ENCODE measurements at regions not wholly inside any gene's neighbourhood (a gene's known extent, or its start where the extent isn't known, plus 50 kb on each side); places are given as distances from the start of the nearest gene placed in this dataset.

DNA sequence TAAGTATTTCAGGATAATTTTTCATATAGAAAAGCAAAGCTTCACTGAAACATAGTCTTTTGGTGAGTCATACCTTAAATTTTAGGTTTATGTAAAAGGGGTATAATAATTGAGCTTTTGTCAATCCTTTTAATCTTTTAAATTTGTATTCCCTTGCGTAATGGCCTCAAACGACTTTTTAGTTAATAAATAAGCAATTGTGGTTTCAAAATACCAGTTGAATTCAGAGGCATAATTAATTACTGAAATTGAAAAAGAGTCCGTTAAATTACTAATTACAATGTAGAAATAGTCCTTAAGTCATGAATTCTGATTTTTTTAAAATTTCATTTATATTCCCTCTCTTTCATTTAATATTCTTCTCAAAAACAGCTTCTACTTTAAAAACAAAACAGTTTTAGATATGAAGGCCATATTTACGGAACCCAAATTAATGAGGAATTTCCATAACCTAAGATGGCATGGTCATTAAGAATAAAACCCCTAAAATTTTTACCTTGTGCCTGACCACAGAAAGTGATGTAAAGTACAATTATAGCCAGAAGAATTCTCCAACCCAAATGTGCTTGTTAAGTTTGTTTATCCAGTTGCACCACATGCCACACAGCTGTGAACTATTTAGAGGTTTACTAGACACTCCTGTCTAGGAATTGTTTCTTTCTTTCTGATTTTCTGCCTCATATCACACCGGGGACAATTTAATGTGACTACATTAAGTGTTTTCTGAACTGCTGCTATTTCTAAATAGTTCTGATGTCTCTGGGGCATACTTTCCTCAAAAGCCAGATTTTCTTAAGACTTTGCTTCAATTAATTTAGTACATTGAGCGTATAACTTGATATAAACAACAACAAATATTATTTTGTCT lies 60.7 kb upstream of the ITGA4 start:
- Histone ChIP-seq H3K9ac (ENCODE audit: insufficient read length) (no peak overlapping the region), H3K4me3 (peak overlapping the region; percentile 11; the same call in 1 of the 2 replicates), H3K36me3 (ENCODE audit: insufficient read depth, low read length) (no peaks in the 10 kb centered on the region), H3K9me3 (ENCODE audit: low read depth, low read length) (no peaks in the 10 kb centered on the region), H3K27ac (peak overlapping the region; percentile 54)
- no peak for TF ChIP-seq EZH2 (IDR thresholded peaks at IDR 0.05)
- TF ChIP-seq POLR2AphosphoS5 (IDR thresholded peaks at IDR 0.05; ENCODE audit: borderline replicate concordance, low read depth, low read length) = no peak
- TF ChIP-seq FOXP2 (optimal IDR thresholded peaks at IDR 0.05; ENCODE audit: control extremely low read depth, extremely low read length, insufficient read depth) = no peak
- no peak for DNase-seq (ENCODE audit: low read depth, low spot score)

GRCh38 chr2:181397331-181397730 lies 59.9 kb upstream of the ITGA4 start:
- Histone ChIP-seq H3K9ac (ENCODE audit: insufficient read length) (no peak overlapping the region), H3K4me3 (no peak overlapping the region), H3K9me3 (ENCODE audit: low read depth, low read length) (no peaks in the 10 kb centered on the region), H3K36me3 (ENCODE audit: insufficient read depth, low read length) (no peaks in the 10 kb centered on the region), H3K27ac (no peak overlapping the region)
- DNase-seq (ENCODE audit: low read depth, low spot score) = no peak
- TF ChIP-seq FOXP2 (optimal IDR thresholded peaks at IDR 0.05; ENCODE audit: control extremely low read depth, extremely low read length, insufficient read depth) (no peak), EZH2 (IDR thresholded peaks at IDR 0.05) (no peak), POLR2AphosphoS5 (IDR thresholded peaks at IDR 0.05; ENCODE audit: borderline replicate concordance, low read depth, low read length) (no peak)

- Histone ChIP-seq H3K36me3 (ENCODE audit: insufficient read depth, low read length) (no peaks in the 10 kb centered on the region), H3K9ac (ENCODE audit: insufficient read length) (no peak overlapping the region), H3K4me3 (no peak overlapping the region), H3K9me3 (ENCODE audit: low read depth, low read length) (no peaks in the 10 kb centered on the region), H3K27ac (no peak overlapping the region)
- no peak for DNase-seq (ENCODE audit: low read depth, low spot score)
- TF ChIP-seq EZH2 (IDR thresholded peaks at IDR 0.05) = no peak
Measured at GRCh38 chr2:181398000-181398399, 59.2 kb upstream of the ITGA4 start.

DNA sequence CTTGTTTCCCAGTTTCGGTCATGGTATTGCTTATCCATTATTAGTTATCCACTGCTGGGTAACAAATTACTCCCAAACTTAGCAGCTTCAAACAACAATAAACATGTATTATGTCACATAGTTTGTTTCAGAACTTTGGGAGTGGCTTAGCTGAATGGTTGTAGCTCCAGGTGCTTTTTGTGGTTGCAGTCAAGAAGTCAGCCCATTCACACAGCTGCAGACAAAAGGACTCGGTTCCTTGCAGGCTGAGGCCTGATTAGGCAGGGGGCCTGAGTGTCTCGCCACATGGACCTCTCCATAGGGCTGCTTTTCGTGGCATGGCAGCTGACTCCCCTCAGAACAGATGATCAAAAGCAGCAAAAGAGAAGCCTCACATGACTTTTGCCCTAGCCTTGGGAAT lies 58.2 kb upstream of the ITGA4 start:
- Histone ChIP-seq H3K4me3 (no peak overlapping the region), H3K9me3 (ENCODE audit: low read depth, low read length) (no peaks in the 10 kb centered on the region), H3K36me3 (ENCODE audit: insufficient read depth, low read length) (no peaks in the 10 kb centered on the region), H3K9ac (ENCODE audit: insufficient read length) (no peak overlapping the region), H3K27ac (no peak overlapping the region)
- no peak for DNase-seq (ENCODE audit: low read depth, low spot score)
- TF ChIP-seq FOXP2 (optimal IDR thresholded peaks at IDR 0.05; ENCODE audit: control extremely low read depth, extremely low read length, insufficient read depth) (no peak), EZH2 (IDR thresholded peaks at IDR 0.05) (no peak), POLR2AphosphoS5 (IDR thresholded peaks at IDR 0.05; ENCODE audit: borderline replicate concordance, low read depth, low read length) (no peak)

GRCh38 chr2:181404472-181404871 lies 52.7 kb upstream of the ITGA4 start:
- no peak overlapping the region for H3K9ac ChIP-seq (ENCODE audit: insufficient read length)
- DNase-seq (ENCODE audit: low read depth, low spot score) = no peak

DNA sequence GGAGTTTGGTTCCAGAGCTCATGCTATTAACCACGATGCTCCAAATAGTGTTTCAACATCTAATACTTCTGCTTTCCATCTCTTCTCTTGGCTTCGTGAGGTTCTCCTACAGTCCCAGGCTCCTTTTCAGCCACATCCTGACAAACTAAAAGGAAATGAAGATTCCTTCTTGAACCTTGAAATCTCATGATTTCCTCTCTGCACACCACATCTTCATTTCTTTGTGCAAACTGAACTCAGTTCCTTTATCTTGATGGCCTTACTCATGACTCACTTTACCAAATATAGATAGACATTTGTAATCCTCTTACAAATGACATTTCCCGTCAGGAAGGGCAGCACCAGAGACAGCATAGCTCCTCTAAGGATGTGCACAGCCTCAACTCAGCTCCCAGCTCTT lies 50.0 kb upstream of the ITGA4 start:
- Histone ChIP-seq H3K9me3 (ENCODE audit: low read depth, low read length) (0 out of 2 replicates have a peak, but pooled peaks cover under 1% of the 10 kb centered on the region), H3K4me3 (no peak overlapping the region), H3K36me3 (ENCODE audit: insufficient read depth, low read length) (no peaks in the 10 kb centered on the region), H3K9ac (ENCODE audit: insufficient read length) (no peak overlapping the region), H3K27ac (no peak overlapping the region)
- no peak for DNase-seq (ENCODE audit: low read depth, low spot score)
- TF ChIP-seq FOXP2 (optimal IDR thresholded peaks at IDR 0.05; ENCODE audit: control extremely low read depth, extremely low read length, insufficient read depth) (no peak), POLR2AphosphoS5 (IDR thresholded peaks at IDR 0.05; ENCODE audit: borderline replicate concordance, low read depth, low read length) (no peak), EZH2 (IDR thresholded peaks at IDR 0.05) (no peak)

More at GRCh38 chr2:181404472-181404871, 52.7 kb upstream of the ITGA4 start:
- no peak for TF ChIP-seq EZH2 (IDR thresholded peaks at IDR 0.05)
- no peak for TF ChIP-seq POLR2AphosphoS5 (IDR thresholded peaks at IDR 0.05; ENCODE audit: borderline replicate concordance, low read depth, low read length)
- TF ChIP-seq FOXP2 (optimal IDR thresholded peaks at IDR 0.05; ENCODE audit: control extremely low read depth, extremely low read length, insufficient read depth) = no peak
- 0 out of 2 replicates have a peak overlapping the region, but pooled peaks have one; percentile 23 for H3K4me3 ChIP-seq
- H3K36me3 ChIP-seq (ENCODE audit: insufficient read depth, low read length) = no peaks in the 10 kb centered on the region
- H3K9me3 ChIP-seq (ENCODE audit: low read depth, low read length) = no peaks in the 10 kb centered on the region
- H3K27ac ChIP-seq = no peak overlapping the region
